ENCODE measurements at regions not wholly inside any gene's neighbourhood (a gene's known extent, or its start where the extent isn't known, plus 50 kb on each side); places are given as distances from the start of the nearest gene placed in this dataset.

DNA sequence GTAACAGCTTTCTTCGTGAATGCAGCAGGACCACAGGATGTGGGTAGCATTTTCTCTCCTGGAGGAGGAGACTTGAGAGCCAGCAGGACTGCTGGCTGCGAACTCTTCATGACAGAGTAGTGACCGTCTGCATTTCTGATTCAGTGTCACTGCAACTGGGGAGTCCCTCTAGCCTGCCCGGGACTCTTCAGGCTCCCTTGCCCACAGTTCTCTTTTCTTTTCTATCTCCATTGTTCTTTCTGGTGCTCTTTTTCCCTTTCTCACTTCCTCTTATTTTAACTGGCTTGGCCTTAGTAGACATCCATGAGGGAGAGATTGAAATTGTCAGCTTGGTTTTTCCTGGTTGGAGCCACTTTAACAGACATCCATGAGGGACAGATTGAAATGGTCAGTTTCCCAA lies 49.9 kb upstream of the P2RY1 start:
- intact Hi-C loops (cut with micrococcal nuclease; ENCODE audit: unreplicated experiment): no loop called here
- H3K27ac Mint-ChIP-seq (ENCODE audit: unreplicated experiment): peak overlapping the region; percentile 61

More for the DNA sequence above, 49.9 kb upstream of the P2RY1 start:
- Histone ChIP-seq H3K27me3 (replicated peaks; ENCODE audit: control insufficient read depth, insufficient read depth, low read length) (no peaks in the 10 kb centered on the region), H3K4me1 (peaks cover 31% of the 10 kb centered on the region), H3K4me3 (ENCODE audit: low read depth, low read length) (no peak overlapping the region), H3K36me3 (ENCODE audit: control insufficient read depth, insufficient read depth, low read length) (no peaks in the 10 kb centered on the region), H3K9me3 (no peaks in the 10 kb centered on the region)
- no peak overlapping the region for H3K4me3 Mint-ChIP-seq (ENCODE audit: unreplicated experiment)
- ChIA-PET POLR2A (no interaction called here), CTCF (no interaction called here)
- no peak for DNase-seq
- TF ChIP-seq, protein P1, sequence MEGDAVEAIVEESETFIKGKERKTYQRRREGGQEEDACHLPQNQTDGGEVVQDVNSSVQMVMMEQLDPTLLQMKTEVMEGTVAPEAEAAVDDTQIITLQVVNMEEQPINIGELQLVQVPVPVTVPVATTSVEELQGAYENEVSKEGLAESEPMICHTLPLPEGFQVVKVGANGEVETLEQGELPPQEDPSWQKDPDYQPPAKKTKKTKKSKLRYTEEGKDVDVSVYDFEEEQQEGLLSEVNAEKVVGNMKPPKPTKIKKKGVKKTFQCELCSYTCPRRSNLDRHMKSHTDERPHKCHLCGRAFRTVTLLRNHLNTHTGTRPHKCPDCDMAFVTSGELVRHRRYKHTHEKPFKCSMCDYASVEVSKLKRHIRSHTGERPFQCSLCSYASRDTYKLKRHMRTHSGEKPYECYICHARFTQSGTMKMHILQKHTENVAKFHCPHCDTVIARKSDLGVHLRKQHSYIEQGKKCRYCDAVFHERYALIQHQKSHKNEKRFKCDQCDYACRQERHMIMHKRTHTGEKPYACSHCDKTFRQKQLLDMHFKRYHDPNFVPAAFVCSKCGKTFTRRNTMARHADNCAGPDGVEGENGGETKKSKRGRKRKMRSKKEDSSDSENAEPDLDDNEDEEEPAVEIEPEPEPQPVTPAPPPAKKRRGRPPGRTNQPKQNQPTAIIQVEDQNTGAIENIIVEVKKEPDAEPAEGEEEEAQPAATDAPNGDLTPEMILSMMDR (IDR thresholded peaks at IDR 0.05; ENCODE audit: insufficient read depth in 1 of 2, low read depth in 1 of 2, low read length in 1 of 2, severe bottlenecking in 1 of 2, unreplicated experiment in 1 of 2): no peak
- no peaks in the 10 kb centered on the region for H3K36me3 Mint-ChIP-seq (ENCODE audit: insufficient read depth, unreplicated experiment)
- no TSS peak for BruUV-seq (replicated peaks)
- H3K4me1 Mint-ChIP-seq (ENCODE audit: low read depth, unreplicated experiment): peaks cover 14% of the 10 kb centered on the region
- no peaks in the 10 kb centered on the region for H3K9me3 Mint-ChIP-seq (ENCODE audit: unreplicated experiment)
- H3K27me3 Mint-ChIP-seq (ENCODE audit: insufficient read depth, unreplicated experiment): no peaks in the 10 kb centered on the region

Data from Caco-2 (cell line).